CD4-positive, alpha-beta T cell treated with Interleukin-2 at 100 ng/mL for 4 hours (primary cell): ENCODE measurements at regions not wholly inside any gene's neighbourhood (a gene's known extent, or its start where the extent isn't known, plus 50 kb on each side); places are given as distances from the start of the nearest gene placed in this dataset.

Experiments used
- DNase-seq: peaks from one replicate; pipeline ENCODE4 v3.0.0-alpha.2; 2020; ENCODE audit warnings: low spot score

- no peak for DNase-seq
Observed at GRCh38 chr2:41409328-41409727, 638.5 kb upstream of the PKDCC start.

- no peak for DNase-seq
Observed at GRCh38 chr2:41410011-41410410, 637.8 kb upstream of the PKDCC start.

GRCh38 chr2:41413813-41414485 lies 633.9 kb upstream of the PKDCC start:
- DNase-seq, result no peak

- DNase-seq, result no peak
Observed at GRCh38 chr2:41414486-41415230, 633.2 kb upstream of the PKDCC start.

- DNase-seq, result no peak
Observed at GRCh38 chr2:41417511-41417910, 630.3 kb upstream of the PKDCC start.

DNA sequence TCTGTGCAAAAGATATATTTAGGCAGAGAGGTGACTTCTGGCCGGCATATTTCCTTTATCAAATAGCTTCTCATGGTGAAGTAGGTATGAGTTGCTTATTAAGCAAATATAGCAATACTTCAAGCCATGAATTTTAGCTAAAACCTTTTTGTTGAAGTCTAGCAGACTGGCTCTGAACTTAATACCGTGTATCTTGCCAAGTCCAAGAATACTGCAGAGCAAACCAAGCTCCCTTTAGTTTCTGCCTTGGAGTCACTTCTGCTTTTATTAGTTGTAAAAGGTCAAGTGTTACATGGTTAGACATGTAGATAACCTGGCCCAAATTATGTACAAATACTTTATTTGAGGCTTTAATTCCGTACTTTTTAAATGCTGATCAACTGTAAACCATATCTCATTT lies 627.6 kb upstream of the PKDCC start:
- no peak for DNase-seq

DNA sequence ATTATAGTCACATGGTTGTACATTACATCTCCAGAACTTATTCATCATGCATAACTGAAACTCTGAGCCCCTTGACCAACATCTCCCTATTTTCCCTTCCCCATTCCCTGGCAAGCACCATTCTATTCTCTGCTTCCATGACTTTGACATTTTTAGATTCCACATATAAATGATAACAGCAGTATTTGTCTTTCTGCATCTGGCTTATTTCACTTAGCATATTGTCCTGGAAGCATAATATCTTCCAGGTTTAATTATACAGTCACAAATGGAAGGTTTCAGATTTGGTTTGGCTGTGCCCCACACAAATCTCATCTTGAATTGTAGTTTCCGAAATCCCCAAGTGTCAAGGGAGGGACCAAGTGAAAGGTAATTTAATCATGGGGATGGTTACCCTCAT lies 626.9 kb upstream of the PKDCC start:
- DNase-seq, result no peak

GRCh38 chr2:41431756-41432155 lies 616.1 kb upstream of the PKDCC start:
- DNase-seq, result no peak

- DNase-seq, result no peak
Observed at GRCh38 chr2:41432459-41432858, 615.4 kb upstream of the PKDCC start.

DNA sequence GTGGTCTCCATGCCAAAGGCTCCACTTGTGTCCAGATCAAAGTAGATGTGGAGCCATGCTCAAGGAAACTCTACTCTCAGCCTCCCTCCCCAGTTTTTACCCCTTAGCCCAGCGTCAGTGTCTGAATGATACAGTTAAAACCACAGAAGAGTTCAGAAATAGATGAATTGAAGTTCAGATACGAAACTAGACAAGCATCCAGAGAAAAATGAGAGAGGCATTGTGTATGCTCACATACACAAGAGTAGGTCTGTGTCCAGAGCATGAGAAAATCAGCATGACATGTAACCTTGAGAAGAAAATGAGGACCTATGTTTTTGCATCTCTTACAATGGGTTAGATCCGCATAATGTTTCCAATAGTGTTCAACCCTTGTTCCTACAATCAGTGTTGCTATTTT lies 612.8 kb upstream of the PKDCC start:
- DNase-seq, result no peak

GRCh38 chr2:41441958-41442357 lies 605.9 kb upstream of the PKDCC start:
- DNase-seq, result no peak

DNA sequence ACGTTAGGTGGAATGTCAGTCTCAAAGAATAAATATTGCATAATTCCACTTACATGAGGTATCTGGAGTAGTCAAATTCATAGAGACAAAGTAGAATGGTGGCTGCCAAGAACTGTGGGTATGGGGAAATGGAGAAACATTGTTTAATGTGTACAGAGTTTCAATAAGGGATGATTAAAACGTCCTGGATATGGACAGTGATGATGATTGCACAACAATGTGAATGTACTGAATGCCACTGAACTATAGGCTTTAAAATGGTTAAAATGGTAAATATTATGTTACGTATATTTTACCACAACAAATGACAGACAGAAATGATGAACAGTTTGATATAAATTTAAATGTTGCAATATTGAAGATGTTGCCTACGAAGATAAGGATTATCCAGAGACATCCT lies 602.0 kb upstream of the PKDCC start:
- no peak for DNase-seq

DNA sequence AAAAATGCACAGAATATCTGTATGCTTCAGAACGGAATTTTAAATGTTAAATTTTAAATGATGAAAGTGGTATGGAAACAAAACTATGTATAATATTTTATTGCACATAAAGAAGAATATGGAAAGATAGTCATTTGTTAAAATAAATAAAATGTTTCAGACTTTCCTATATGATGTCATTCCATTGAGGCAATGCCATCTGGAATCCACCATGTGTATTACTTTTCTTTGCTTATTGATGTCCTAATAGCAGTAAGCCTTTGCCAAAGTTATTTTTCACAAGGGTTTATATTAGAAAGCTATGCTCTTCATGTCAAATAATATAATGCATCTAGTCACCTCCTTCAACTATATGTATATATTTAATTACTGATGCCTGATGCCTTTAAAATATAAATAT lies 601.6 kb upstream of the PKDCC start:
- DNase-seq, result no peak

GRCh38 chr2:41448221-41448620 lies 599.6 kb upstream of the PKDCC start:
- DNase-seq, result no peak

- no peak for DNase-seq
Observed at GRCh38 chr2:41457026-41457425, 590.8 kb upstream of the PKDCC start.

DNA sequence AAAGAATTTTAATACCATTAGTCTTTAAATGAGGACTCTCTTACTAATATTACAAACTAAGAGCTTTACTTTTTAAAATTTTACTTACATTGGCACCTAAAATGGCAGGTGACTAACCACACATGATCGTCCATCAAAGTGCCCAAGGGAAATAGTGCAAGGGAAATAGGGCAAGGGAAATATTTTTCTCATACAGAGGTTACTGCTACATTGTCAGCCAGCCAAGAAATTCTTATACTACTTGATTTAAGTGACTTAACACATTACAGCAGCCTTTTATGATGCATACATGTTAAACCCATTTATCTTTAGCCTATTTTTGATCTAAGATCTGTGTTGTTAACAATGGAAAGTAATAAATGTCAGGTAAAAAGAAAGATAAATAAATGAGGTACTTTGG lies 587.2 kb upstream of the PKDCC start:
- no peak for DNase-seq

DNA sequence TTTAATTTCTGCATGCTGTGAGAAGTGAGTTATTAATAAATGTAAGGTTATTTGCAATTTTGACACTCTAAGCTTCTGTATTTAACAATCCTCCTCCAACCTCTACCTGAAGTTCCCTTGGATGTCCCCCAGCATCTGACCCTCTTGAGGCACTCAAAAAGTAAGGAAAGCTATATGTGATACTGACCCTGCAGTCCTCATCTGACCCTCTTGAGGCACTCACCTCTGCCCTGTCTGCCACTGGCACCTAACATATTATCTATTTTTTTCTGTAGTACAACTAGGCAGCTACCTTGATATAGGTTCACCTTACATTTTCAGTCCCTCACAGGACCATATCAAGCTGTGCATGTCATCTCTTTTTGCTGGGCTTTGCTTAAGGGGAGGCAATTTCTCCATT lies 583.4 kb upstream of the PKDCC start:
- no peak for DNase-seq

DNA sequence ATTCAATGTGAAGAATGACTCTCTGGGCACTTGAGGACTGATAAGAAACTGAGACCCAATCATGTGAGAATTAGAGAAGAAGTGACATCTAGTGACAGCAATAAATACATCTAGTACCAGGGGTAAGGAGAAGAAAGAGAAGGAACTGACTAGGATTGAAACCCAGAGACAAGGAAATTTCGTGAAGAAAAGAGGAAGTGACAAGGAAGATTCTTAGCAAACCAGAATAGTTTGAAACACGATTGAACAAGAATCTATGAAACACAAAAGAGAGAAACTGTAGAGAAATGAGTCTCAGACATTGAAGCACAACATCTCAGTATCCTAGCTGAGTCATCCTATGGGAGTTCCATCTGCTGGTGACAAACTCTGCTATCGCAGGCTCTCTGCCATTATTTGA lies 571.9 kb upstream of the PKDCC start:
- DNase-seq, result no peak

DNA sequence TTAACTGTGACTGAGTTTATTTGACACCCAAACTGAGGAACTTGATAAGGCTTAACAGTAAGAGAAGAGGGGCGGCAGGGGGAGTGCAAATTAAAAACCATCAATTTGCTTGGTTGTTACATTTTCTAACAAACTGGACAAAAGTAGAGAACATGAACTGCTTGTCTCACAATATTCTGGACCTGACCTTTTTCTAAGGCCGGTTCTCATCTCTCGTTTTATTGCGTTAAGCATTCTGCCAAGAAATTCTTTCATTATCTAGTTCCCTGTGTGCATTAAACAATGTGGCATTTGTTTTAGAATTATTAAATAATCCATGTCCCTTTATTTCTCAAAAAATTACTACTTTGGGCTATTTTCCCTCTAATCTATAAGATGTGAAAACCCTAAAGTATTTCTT lies 565.2 kb upstream of the PKDCC start:
- no peak for DNase-seq

DNA sequence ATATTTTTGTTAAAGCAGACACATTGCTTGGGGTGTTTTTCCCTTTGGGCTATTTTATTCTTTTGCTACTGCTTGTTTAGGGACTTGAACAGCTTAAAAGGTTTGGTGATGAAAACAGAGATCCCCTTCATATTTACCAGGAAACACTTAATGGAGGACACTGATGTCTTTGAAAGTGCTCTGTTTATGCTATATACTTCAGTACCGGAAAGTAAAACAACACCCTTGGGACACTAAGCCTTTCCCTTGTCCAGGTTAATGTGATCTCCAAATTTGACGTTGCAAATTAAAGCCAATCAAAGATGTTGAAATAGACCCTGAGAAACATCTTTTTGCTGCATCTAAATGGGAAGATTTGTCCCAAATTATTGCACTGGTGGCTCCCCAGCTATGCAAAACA lies 564.6 kb upstream of the PKDCC start:
- no peak for DNase-seq

GRCh38 chr2:41483982-41484857 lies 563.6 kb upstream of the PKDCC start:
- no peak for DNase-seq

DNA sequence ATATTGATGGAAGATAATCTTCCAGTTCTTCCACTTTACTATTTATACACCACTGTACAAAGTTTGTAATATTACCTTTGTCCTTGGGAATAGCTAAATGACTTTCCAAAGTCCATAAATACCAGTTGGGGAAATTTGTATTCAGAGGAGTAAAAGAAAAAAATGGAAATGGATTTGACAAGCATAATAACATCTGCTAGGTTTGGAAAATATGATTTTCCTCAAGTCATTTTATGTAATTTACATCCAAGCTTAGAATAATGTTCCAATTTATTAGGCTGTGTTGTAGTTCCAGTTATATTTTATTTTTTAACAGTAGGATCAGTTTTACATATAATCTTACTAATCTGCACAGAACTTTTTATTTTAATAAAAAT lies 563.0 kb upstream of the PKDCC start:
- DNase-seq, result no peak

DNA sequence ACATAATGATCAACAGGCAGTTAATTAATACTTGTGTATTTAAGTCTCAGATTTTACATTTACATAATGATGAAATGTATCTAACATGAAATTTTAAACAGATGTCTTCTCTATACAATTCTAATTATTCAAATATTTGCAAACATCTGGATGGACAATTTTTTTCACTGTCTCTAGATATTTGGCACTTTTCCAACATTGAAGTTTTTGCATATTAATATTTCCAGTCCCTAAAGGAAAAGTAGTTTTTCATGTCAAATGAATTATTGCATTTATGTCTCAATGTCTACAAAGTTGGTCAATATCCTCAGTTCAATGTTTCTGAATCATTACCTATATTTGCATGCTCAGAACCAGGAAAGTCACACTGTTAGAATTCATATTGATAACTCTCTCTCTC lies 560.9 kb upstream of the PKDCC start:
- DNase-seq, result no peak
